ENCODE measurements at regions not wholly inside any gene's neighbourhood (a gene's known extent, or its start where the extent isn't known, plus 50 kb on each side); places are given as distances from the start of the nearest gene placed in this dataset.

GRCh38 chr22:48808038-48808960 lies 1019.4 kb downstream of the BRD1 start:
- Histone ChIP-seq H3K27ac (no peak overlapping the region), H3K36me3 (no peaks in the 10 kb centered on the region), H3K4me3 (no peak overlapping the region), H3K9me3 (ENCODE audit: low read depth) (no peaks in the 10 kb centered on the region), H3K4me1 (ENCODE audit: low read depth) (no peaks in the 10 kb centered on the region), H3K27me3 (no peaks in the 10 kb centered on the region)
- DNase-seq (ENCODE audit: low read depth in 1 of 2, low spot score in 1 of 2): no peak
- TF ChIP-seq, protein P1, sequence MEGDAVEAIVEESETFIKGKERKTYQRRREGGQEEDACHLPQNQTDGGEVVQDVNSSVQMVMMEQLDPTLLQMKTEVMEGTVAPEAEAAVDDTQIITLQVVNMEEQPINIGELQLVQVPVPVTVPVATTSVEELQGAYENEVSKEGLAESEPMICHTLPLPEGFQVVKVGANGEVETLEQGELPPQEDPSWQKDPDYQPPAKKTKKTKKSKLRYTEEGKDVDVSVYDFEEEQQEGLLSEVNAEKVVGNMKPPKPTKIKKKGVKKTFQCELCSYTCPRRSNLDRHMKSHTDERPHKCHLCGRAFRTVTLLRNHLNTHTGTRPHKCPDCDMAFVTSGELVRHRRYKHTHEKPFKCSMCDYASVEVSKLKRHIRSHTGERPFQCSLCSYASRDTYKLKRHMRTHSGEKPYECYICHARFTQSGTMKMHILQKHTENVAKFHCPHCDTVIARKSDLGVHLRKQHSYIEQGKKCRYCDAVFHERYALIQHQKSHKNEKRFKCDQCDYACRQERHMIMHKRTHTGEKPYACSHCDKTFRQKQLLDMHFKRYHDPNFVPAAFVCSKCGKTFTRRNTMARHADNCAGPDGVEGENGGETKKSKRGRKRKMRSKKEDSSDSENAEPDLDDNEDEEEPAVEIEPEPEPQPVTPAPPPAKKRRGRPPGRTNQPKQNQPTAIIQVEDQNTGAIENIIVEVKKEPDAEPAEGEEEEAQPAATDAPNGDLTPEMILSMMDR (IDR thresholded peaks at IDR 0.05; ENCODE audit: low read depth, low read length): no peak

DNA sequence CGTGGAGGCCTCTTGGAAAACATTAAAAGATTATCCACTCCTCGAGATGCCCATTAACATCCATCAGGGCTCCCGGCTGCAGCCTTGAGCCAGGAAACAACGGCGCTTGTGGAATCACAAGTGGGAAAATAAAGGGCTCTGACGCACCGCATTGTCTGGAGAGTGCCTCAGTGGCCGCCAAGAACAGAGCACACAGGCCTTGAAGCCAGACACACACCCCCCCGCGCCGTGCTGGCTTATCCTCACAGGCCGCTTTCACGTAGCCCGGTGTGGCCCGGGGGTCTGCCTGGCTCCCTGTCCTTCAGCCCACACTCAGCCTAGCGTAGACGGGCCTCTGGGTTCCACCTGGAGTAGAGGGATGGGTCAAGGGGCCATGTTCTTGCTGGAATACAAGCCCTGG lies 1020.5 kb downstream of the BRD1 start:
- H3K9me3 ChIP-seq (ENCODE audit: low read depth): no peaks in the 10 kb centered on the region
- H3K36me3 ChIP-seq: no peaks in the 10 kb centered on the region
- no peak overlapping the region for H3K27ac ChIP-seq
- no peak for DNase-seq (ENCODE audit: low read depth in 1 of 2, low spot score in 1 of 2)
- no peak overlapping the region for H3K4me3 ChIP-seq
- TF ChIP-seq, protein P1 (IDR thresholded peaks at IDR 0.05; ENCODE audit: low read depth, low read length): no peak
- no peaks in the 10 kb centered on the region for H3K4me1 ChIP-seq (ENCODE audit: low read depth)
- no peaks in the 10 kb centered on the region for H3K27me3 ChIP-seq

DNA sequence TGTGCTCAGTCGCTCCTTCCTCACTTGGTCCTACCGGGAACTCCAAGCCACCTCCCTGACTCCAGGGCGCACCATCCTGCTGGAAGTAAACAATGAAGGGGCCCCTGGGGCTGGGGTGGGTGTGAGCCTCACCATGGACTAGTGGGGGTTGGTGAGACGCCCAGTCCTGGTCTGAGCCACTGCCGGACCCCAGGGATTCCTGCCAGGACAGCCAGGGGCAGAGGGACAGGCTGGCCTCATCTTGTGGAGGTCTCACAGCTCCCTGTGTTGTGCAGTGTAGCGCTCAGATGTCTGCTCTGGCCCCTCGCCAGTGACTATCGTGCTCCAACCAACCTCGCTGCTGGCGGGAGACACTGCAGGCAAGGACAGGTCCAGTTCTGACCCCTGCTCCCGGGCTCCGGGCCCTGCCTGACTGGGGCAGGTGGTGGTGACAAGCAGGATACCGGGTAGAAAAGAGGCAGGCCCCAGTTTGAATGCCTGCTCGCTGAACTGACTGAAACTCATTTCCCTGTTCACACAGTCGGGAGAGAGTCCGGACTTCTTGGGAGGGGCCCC lies 1021.4 kb downstream of the BRD1 start:
- no peak for DNase-seq (ENCODE audit: low read depth in 1 of 2, low spot score in 1 of 2)

DNA sequence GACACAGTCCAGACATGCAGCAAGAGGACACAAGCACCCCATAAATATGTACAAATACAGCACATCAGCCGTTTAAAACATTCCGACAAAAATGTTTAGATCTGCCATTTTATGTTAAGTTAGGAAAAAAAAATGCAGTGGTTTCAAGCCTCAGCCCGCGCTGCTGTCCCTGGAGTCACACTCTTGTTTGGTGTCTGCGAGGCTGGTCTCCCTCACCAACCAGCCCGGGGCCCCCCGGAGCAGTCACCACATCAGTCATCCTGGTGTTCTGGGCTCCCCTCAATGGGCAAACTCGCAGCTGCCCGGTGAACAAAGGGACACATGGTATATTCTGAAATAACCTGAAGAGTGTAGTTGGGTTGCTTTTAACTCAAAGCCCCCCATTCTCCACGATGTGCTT lies 1022.2 kb downstream of the BRD1 start:
- Histone ChIP-seq H3K9me3 (ENCODE audit: low read depth) (no peaks in the 10 kb centered on the region), H3K27me3 (no peaks in the 10 kb centered on the region), H3K4me1 (ENCODE audit: low read depth) (no peaks in the 10 kb centered on the region), H3K4me3 (no peak overlapping the region), H3K36me3 (no peaks in the 10 kb centered on the region), H3K27ac (no peak overlapping the region)
- TF ChIP-seq, protein P1 (IDR thresholded peaks at IDR 0.05; ENCODE audit: low read depth, low read length): no peak
- no peak for DNase-seq (ENCODE audit: low read depth in 1 of 2, low spot score in 1 of 2)

More for the DNA sequence above, 1021.4 kb downstream of the BRD1 start:
- H3K9me3 ChIP-seq (ENCODE audit: low read depth): no peaks in the 10 kb centered on the region
- TF ChIP-seq, protein P1 (IDR thresholded peaks at IDR 0.05; ENCODE audit: low read depth, low read length): no peak
- H3K27me3 ChIP-seq: no peaks in the 10 kb centered on the region
- H3K27ac ChIP-seq: no peak overlapping the region
- no peaks in the 10 kb centered on the region for H3K4me1 ChIP-seq (ENCODE audit: low read depth)
- no peak overlapping the region for H3K4me3 ChIP-seq
- no peaks in the 10 kb centered on the region for H3K36me3 ChIP-seq

- TF ChIP-seq, protein P1 (IDR thresholded peaks at IDR 0.05; ENCODE audit: low read depth, low read length): no peak
- Histone ChIP-seq H3K36me3 (no peaks in the 10 kb centered on the region), H3K4me3 (no peak overlapping the region), H3K9me3 (ENCODE audit: low read depth) (no peaks in the 10 kb centered on the region), H3K4me1 (ENCODE audit: low read depth) (no peaks in the 10 kb centered on the region), H3K27ac (no peak overlapping the region), H3K27me3 (no peaks in the 10 kb centered on the region)
- DNase-seq (ENCODE audit: low read depth in 1 of 2, low spot score in 1 of 2): no peak
Observed at GRCh38 chr22:48804811-48805301, 1022.8 kb downstream of the BRD1 start.
